ENCODE measurements at regions not wholly inside any gene's neighbourhood (a gene's known extent, or its start where the extent isn't known, plus 50 kb on each side); places are given as distances from the start of the nearest gene placed in this dataset.

- TF ChIP-seq CTCF (IDR thresholded peaks at IDR 0.05; ENCODE audit: borderline replicate concordance, extremely low read depth, low read length, poor library complexity, severe bottlenecking) (no peak), EZH2 (IDR thresholded peaks at IDR 0.05; ENCODE audit: borderline replicate concordance, low read depth, low read length, severe bottlenecking) (no peak)
These were observed 65.7 kb downstream of the PTHLH start for GRCh38 chr12:27906658-27907473.

Data from DND-41 (cell line).